GM12878 (cell line): ENCODE measurements at regions not wholly inside any gene's neighbourhood (a gene's known extent, or its start where the extent isn't known, plus 50 kb on each side); places are given as distances from the start of the nearest gene placed in this dataset.

ENCODE experiments used
- ATAC-seq: fragments of 200-7000 bp; cut with Tn5 transposase; 3 replicates; pipeline ENCODE4 v1.9.1; 2020; ENCODE audit warnings: mild to moderate bottlenecking, moderate library complexity
- BruUV-seq: library from RNA; stranded (reverse); fragments of 400-500 nt; replicated peaks from 2 replicates; lab custom pipeline; 2021; lab: Mats Ljungman, UMichigan
- CTCF ChIA-PET: fragments of 300-600 bp; sonication (Branson Sonifier 250); formaldehyde crosslinking; extraction: SDS; loops from one replicate; lab custom pipeline; 2021; ENCODE audit warnings: inconsistent platforms; lab: Yijun Ruan, JAX
- POLR2A ChIA-PET: fragments of 350-600 bp; formaldehyde crosslinking; extraction: SDS; loops from one replicate; lab custom pipeline; 2021; ENCODE audit warnings: inconsistent platforms; lab: Charles Lee
- RAD21 ChIA-PET: fragments of 300-600 bp; sonication (Branson Sonifier 250); formaldehyde crosslinking; loops from one replicate; lab custom pipeline; 2023; ENCODE audit warnings: antibody characterized with exemption; ENCODE audit not compliant: unreplicated experiment; lab: Charles Lee
- SMC1A ChIA-PET: fragments of 300-600 bp; sonication (Branson Sonifier 250); formaldehyde crosslinking; loops from one replicate; lab custom pipeline; 2023; ENCODE audit not compliant: unreplicated experiment, uncharacterized antibody; lab: Charles Lee
- DNase-seq: peaks from one replicate; pipeline ENCODE4 v3.0.0-alpha.2; 2011; ENCODE audit warnings: low read depth, low spot score
- FAIRE-seq: peaks from 3 replicates; lab custom pipeline; 2011; peaks lifted over from hg19 to GRCh38; lab: Jason Lieb, UNC
- H2AFZ ChIP-seq: 2 replicates; pipeline ENCODE4 v1.6.0; 2011; ENCODE audit warnings: low read depth, low read length, control low read depth; ENCODE audit not compliant: control insufficient read depth
- H3K27ac ChIP-seq: 2 replicates; pipeline ENCODE4 v1.5.1; 2011; ENCODE audit warnings: control low read depth; ENCODE audit not compliant: control insufficient read depth, insufficient read depth
- H3K27me3 ChIP-seq, 2 experiments: replicated peaks in 1 of 2; 2 replicates each; pipeline versions ENCODE4 v1.6.0 to v1.6.1; 2011; ENCODE audit warnings: low read length in 1 of 2; ENCODE audit not compliant: control insufficient read depth in 2 of 2, insufficient read depth in 2 of 2
- H3K36me3 ChIP-seq, 2 experiments: 2 replicates each; pipeline ENCODE4 v1.5.1; 2011; ENCODE audit warnings: low read length in 1 of 2; ENCODE audit not compliant: control insufficient read depth in 2 of 2, insufficient read depth in 2 of 2
- H3K4me1 ChIP-seq: 2 replicates; pipeline ENCODE4 v1.6.1; 2011; ENCODE audit warnings: mild to moderate bottlenecking, low read length, moderate library complexity, mixed read lengths; ENCODE audit not compliant: control insufficient read depth, insufficient read depth
- H3K4me2 ChIP-seq: 2 replicates; pipeline ENCODE4 v1.6.0; 2011; ENCODE audit warnings: control low read depth; ENCODE audit not compliant: control insufficient read depth, insufficient read depth
- H3K4me3 ChIP-seq: fragments of 200-600 bp; sonication (generic); 2 replicates; pipeline ENCODE4 v1.5.1; 2016
- H3K79me2 ChIP-seq: 2 replicates; pipeline ENCODE4 v1.6.0; 2011; ENCODE audit warnings: low read length; ENCODE audit not compliant: control insufficient read depth, insufficient read depth
- H3K9ac ChIP-seq: 2 replicates; pipeline ENCODE4 v1.8.0; 2011; ENCODE audit warnings: low read length, control low read depth, mixed read lengths; ENCODE audit not compliant: control insufficient read depth, insufficient read depth
- H3K9me3 ChIP-seq: replicated peaks from 3 replicates; pipeline ENCODE4 v1.5.1; 2011; ENCODE audit warnings: mild to moderate bottlenecking, low read length; ENCODE audit not compliant: control insufficient read depth, insufficient read depth
- H4K20me1 ChIP-seq: 2 replicates; pipeline ENCODE4 v1.6.0; 2011; ENCODE audit not compliant: control insufficient read depth, insufficient read depth
- CBX5 ChIP-seq: sonication (generic); IDR thresholded peaks from 2 replicates; pipeline ENCODE4 v1.6.1; 2016; ENCODE audit warnings: low read depth, moderate library complexity, mild to moderate bottlenecking, inconsistent platforms
- EGR1 ChIP-seq, 2 experiments: IDR thresholded peaks; 1 replicate in 1 of 2; 2 replicates in 1 of 2; pipeline ENCODE4 v1.6.1; 2011 to 2012; ENCODE audit warnings: low read depth in 2 of 2, low read length in 2 of 2, borderline replicate concordance in 1 of 2, mild to moderate bottlenecking in 1 of 2, moderate library complexity in 1 of 2
- FOXM1 ChIP-seq: IDR thresholded peaks from 2 replicates; pipeline ENCODE4 v1.6.1; 2012; ENCODE audit warnings: low read depth, mild to moderate bottlenecking, inconsistent platforms, low read length, moderate library complexity
- HDAC2 ChIP-seq: fragments of 200-600 bp; sonication (generic); IDR thresholded peaks from 2 replicates; pipeline ENCODE4 v1.6.1; 2017
- MTA3 ChIP-seq: IDR thresholded peaks from 2 replicates; pipeline ENCODE4 v1.6.1; 2012; ENCODE audit warnings: low read length, inconsistent platforms, borderline replicate concordance
- MYC ChIP-seq: IDR thresholded peaks from 2 replicates; pipeline ENCODE4 v1.6.1; 2011; ENCODE audit warnings: mild to moderate bottlenecking, low read length, moderate library complexity, inconsistent platforms; ENCODE audit not compliant: insufficient read depth, insufficient replicate concordance, insufficient read length, severe bottlenecking
- POLR2AphosphoS5 ChIP-seq: IDR thresholded peaks from 2 replicates; pipeline ENCODE4 v1.6.1; 2011; ENCODE audit warnings: mild to moderate bottlenecking, low read length, inconsistent platforms
- POU2F2 ChIP-seq: IDR thresholded peaks from 3 replicates; pipeline ENCODE4 v1.6.1; 2011; ENCODE audit warnings: low read depth, mild to moderate bottlenecking, low read length, borderline replicate concordance
- SP1 ChIP-seq: IDR thresholded peaks from one replicate; pipeline ENCODE4 v1.6.1; 2011; ENCODE audit warnings: low read depth, low read length
- YBX1 ChIP-seq: fragments of 450-650 bp; IDR thresholded peaks from 2 replicates; pipeline ENCODE4 v1.6.1; 2016; ENCODE audit warnings: antibody characterized with exemption
- WGBS: methylation state at CpG from one replicate; pipeline ENCODE4 v1.1.6; 2016; ENCODE audit warnings: low lambda C conversion rate; ENCODE audit not compliant: insufficient replicate concordance, insufficient coverage; ENCODE audit errors: missing lambda C conversion rate; 5-methylcytosine and 5-hydroxymethylcytosine counted together
- in situ Hi-C: fragments of 300-500 bp; cut with MboI; formaldehyde crosslinking; loops from 9 replicates; pipeline ENCODE4 v1.14.3; 2018; ENCODE audit warnings: mixed read lengths
- intact Hi-C: fragments of 100-400 bp; cut with micrococcal nuclease; formaldehyde crosslinking; loops from one replicate; pipeline ENCODE4 v1.14.2; 2022; ENCODE audit not compliant: unreplicated experiment
- TF ChIP-seq, protein P1 (sequence below): fragments of 450-650 bp; formaldehyde crosslinking; IDR thresholded peaks from 2 replicates; pipeline ENCODE4 v1.4.0; 2022; ENCODE audit warnings: mild to moderate bottlenecking, moderate library complexity
- TF ChIP-seq, protein P2 (sequence below): fragments of 450-650 bp; IDR thresholded peaks from 2 replicates; pipeline ENCODE4 v1.6.1; 2018; ENCODE audit warnings: borderline replicate concordance, mild to moderate bottlenecking; ENCODE audit not compliant: partially characterized antibody
- TF ChIP-seq, protein P3 (sequence below): fragments of 450-650 bp; IDR thresholded peaks from 2 replicates; pipeline ENCODE4 v1.6.1; 2016; ENCODE audit warnings: mild to moderate bottlenecking
- TF ChIP-seq, protein P4 (sequence below): fragments of 450-650 bp; IDR thresholded peaks from 2 replicates; pipeline ENCODE4 v1.6.1; 2017; ENCODE audit warnings: low read depth, mild to moderate bottlenecking, moderate library complexity

DNA sequence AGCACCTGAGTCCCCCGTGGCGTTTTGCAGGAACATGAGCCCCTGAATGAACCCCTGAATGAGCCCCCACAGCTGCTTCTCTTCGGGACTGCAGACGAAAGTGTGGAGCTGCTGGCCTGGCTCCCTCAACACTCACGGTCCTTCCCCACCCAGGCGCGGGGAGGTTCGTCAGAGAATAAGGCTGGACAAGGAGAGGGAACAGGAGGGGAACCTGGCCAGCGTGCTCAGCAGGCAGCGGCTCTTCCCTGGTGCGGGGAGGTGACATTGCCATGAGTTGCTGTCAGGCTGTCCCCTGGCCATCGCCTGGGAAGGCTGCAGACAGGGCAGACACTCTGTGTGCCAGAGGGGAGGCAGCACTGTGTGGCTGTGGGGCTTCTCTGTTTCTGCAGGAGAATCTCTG, 80.9 kb upstream of the SHH start (continued):
- TF ChIP-seq, protein P1, sequence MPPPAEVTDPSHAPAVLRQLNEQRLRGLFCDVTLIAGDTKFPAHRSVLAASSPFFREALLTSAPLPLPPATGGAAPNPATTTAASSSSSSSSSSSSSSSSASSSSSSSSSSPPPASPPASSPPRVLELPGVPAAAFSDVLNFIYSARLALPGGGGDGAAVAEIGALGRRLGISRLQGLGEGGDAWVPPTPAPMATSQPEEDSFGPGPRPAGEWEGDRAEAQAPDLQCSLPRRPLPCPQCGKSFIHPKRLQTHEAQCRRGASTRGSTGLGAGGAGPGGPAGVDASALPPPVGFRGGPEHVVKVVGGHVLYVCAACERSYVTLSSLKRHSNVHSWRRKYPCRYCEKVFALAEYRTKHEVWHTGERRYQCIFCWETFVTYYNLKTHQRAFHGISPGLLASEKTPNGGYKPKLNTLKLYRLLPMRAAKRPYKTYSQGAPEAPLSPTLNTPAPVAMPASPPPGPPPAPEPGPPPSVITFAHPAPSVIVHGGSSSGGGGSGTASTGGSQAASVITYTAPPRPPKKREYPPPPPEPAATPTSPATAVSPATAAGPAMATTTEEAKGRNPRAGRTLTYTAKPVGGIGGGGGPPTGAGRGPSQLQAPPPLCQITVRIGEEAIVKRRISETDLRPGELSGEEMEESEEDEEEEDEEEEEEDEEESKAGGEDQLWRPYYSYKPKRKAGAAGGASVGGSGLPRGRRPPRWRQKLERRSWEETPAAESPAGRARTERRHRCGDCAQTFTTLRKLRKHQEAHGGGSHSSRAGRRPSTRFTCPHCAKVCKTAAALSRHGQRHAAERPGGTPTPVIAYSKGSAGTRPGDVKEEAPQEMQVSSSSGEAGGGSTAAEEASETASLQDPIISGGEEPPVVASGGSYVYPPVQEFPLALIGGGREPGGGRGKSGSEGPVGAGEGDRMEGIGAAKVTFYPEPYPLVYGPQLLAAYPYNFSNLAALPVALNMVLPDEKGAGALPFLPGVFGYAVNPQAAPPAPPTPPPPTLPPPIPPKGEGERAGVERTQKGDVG (CRISPR knock-in tag): no peak
- TF ChIP-seq POLR2AphosphoS5 (no peak), YBX1 (no peak), FOXM1 (no peak), HDAC2 (no peak)

DNA sequence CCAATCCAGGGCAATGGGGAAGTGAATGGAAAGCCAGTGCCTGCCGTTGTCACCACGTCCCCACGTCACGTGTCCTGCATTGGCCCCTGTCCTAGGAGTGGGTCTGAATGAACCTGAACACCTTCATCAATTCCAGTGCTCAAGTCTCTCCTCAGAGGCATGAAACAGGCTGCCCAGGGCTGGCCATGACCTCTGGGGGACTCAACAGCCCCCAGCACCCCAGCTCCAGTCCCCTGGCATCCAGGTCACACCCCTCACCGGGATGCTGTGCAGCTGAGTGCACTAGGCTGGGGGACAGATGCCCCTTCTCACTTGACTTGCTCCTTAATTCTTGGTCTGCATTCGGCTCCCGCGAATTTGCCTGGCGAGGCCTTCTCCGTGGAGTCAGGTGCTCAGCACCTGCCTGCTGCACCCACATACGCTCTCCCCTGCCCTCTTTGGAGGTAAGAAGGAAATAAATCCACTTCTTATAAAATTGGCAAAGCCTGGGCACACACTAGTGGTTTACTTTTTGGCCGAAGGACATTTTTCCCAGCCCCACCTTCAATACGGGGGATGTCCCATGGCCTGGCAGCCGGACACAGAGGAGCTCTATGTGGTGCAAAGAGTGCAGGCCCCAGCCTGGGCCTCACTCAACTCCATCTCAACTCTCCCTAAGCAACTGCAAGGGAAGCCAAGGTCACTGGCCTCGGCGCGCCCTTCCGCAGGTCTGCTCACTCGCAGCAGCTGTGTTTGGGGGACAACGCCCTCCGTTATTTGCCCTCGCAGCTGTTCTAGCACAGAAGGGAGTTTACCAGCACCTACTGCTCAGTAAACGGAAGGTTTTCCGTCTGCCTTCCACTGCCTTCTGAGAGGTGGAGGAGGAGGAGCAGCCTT, 77.6 kb upstream of the SHH start:
- intact Hi-C loops: no loop called here
- TF ChIP-seq, protein P2, sequence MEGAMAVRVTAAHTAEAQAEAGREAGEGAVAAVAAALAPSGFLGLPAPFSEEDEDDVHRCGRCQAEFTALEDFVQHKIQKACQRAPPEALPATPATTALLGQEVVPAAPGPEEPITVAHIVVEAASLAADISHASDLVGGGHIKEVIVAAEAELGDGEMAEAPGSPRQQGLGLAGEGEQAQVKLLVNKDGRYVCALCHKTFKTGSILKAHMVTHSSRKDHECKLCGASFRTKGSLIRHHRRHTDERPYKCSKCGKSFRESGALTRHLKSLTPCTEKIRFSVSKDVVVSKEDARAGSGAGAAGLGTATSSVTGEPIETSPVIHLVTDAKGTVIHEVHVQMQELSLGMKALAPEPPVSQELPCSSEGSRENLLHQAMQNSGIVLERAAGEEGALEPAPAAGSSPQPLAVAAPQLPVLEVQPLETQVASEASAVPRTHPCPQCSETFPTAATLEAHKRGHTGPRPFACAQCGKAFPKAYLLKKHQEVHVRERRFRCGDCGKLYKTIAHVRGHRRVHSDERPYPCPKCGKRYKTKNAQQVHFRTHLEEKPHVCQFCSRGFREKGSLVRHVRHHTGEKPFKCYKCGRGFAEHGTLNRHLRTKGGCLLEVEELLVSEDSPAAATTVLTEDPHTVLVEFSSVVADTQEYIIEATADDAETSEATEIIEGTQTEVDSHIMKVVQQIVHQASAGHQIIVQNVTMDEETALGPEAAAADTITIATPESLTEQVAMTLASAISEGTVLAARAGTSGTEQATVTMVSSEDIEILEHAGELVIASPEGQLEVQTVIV: no peak
- TF ChIP-seq, protein P3, sequence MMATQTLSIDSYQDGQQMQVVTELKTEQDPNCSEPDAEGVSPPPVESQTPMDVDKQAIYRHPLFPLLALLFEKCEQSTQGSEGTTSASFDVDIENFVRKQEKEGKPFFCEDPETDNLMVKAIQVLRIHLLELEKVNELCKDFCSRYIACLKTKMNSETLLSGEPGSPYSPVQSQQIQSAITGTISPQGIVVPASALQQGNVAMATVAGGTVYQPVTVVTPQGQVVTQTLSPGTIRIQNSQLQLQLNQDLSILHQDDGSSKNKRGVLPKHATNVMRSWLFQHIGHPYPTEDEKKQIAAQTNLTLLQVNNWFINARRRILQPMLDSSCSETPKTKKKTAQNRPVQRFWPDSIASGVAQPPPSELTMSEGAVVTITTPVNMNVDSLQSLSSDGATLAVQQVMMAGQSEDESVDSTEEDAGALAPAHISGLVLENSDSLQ: no peak
- TF ChIP-seq MTA3 (no peak), SP1 (no peak), MYC (no peak), POU2F2 (no peak), EGR1 (IDR thresholded peaks at IDR 0.05; ENCODE audit: borderline replicate concordance in 1 of 2, low read depth in 2 of 2, low read length in 2 of 2) (no peak), CBX5 (no peak)
- TF ChIP-seq, protein P4, sequence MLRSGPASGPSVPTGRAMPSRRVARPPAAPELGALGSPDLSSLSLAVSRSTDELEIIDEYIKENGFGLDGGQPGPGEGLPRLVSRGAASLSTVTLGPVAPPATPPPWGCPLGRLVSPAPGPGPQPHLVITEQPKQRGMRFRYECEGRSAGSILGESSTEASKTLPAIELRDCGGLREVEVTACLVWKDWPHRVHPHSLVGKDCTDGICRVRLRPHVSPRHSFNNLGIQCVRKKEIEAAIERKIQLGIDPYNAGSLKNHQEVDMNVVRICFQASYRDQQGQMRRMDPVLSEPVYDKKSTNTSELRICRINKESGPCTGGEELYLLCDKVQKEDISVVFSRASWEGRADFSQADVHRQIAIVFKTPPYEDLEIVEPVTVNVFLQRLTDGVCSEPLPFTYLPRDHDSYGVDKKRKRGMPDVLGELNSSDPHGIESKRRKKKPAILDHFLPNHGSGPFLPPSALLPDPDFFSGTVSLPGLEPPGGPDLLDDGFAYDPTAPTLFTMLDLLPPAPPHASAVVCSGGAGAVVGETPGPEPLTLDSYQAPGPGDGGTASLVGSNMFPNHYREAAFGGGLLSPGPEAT: no peak

More for the DNA sequence above, 77.6 kb upstream of the SHH start:
- H3K27me3 ChIP-seq: no peaks in the 10 kb centered on the region; a peak in 2 of 4 replicates
- no peak overlapping the region for H3K4me3 ChIP-seq
- H2AFZ ChIP-seq: no peak overlapping the region
- POLR2A ChIA-PET: no interaction called here
- H3K9ac ChIP-seq: no peak overlapping the region
- in situ Hi-C loops: no loop called here
- no peaks in the 10 kb centered on the region for H3K36me3 ChIP-seq
- no peak overlapping the region for H3K4me2 ChIP-seq
- H3K27ac ChIP-seq: no peak overlapping the region
- ATAC-seq (no peak), DNase-seq (no peak), FAIRE-seq (no peak)
- H3K9me3 ChIP-seq: no peaks in the 10 kb centered on the region; the same call in 2 of the 3 replicates
- H3K79me2 ChIP-seq: no peaks in the 10 kb centered on the region
- SMC1A ChIA-PET: no interaction called here
- RAD21 ChIA-PET: no interaction called here
- H4K20me1 ChIP-seq: no peaks in the 10 kb centered on the region
- H3K4me1 ChIP-seq: no peaks in the 10 kb centered on the region
- CTCF ChIA-PET: no interaction called here
- BruUV-seq: no TSS peak
- 52% methylated on average over 24 of the region's 24 CpGs for WGBS
